HFF-Myc (cell line): ENCODE measurements at regions not wholly inside any gene's neighbourhood (a gene's known extent, or its start where the extent isn't known, plus 50 kb on each side); places are given as distances from the start of the nearest gene placed in this dataset.

Source experiments
- DNase-seq: peaks from one replicate; pipeline ENCODE4 v3.0.0-alpha.2; 2011; ENCODE audit warnings: low read depth; ENCODE audit errors: extremely low read depth
- H3K4me3 ChIP-seq: replicated peaks from 2 replicates; pipeline ENCODE4 v1.5.1; 2011; ENCODE audit warnings: low read depth, mild to moderate bottlenecking, control low read depth, low read length
- TF ChIP-seq, protein P1 (sequence below): IDR thresholded peaks from 2 replicates; pipeline ENCODE4 v1.5.1; 2012; ENCODE audit warnings: mild to moderate bottlenecking, low read depth, low read length, control low read depth; ENCODE audit errors: missing control alignments

GRCh38 chr11:11691296-11692151, 69.7 kb upstream of the GALNT18 start:
- no peak for DNase-seq
- H3K4me3 ChIP-seq = no peak overlapping the region
- TF ChIP-seq, protein P1, sequence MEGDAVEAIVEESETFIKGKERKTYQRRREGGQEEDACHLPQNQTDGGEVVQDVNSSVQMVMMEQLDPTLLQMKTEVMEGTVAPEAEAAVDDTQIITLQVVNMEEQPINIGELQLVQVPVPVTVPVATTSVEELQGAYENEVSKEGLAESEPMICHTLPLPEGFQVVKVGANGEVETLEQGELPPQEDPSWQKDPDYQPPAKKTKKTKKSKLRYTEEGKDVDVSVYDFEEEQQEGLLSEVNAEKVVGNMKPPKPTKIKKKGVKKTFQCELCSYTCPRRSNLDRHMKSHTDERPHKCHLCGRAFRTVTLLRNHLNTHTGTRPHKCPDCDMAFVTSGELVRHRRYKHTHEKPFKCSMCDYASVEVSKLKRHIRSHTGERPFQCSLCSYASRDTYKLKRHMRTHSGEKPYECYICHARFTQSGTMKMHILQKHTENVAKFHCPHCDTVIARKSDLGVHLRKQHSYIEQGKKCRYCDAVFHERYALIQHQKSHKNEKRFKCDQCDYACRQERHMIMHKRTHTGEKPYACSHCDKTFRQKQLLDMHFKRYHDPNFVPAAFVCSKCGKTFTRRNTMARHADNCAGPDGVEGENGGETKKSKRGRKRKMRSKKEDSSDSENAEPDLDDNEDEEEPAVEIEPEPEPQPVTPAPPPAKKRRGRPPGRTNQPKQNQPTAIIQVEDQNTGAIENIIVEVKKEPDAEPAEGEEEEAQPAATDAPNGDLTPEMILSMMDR = no peak

DNA sequence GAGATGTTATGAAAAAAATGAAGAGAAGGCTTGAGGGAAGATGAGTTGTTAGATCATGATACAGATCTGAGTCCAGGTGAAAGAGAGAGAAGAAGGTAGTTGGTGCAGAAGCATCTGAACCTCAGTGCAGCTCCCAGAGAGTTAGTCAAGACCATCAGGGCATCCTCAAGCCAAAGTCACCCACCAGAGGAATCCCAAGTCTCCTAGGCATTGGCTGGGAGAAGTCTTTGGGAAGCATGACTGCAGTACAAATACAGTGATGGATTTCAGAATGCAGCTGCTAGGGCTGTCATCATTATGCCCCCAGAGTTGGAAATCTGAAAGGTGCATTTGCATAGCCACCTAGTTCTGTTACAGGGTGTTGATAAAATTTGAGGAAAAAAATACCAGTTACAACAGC, 59.7 kb upstream of the GALNT18 start:
- TF ChIP-seq, protein P1 = no peak
- no peak overlapping the region for H3K4me3 ChIP-seq
- DNase-seq = no peak

GRCh38 chr11:11677672-11678356, 56.0 kb upstream of the GALNT18 start:
- H3K4me3 ChIP-seq = no peak overlapping the region
- DNase-seq = no peak
- TF ChIP-seq, protein P1 = no peak

DNA sequence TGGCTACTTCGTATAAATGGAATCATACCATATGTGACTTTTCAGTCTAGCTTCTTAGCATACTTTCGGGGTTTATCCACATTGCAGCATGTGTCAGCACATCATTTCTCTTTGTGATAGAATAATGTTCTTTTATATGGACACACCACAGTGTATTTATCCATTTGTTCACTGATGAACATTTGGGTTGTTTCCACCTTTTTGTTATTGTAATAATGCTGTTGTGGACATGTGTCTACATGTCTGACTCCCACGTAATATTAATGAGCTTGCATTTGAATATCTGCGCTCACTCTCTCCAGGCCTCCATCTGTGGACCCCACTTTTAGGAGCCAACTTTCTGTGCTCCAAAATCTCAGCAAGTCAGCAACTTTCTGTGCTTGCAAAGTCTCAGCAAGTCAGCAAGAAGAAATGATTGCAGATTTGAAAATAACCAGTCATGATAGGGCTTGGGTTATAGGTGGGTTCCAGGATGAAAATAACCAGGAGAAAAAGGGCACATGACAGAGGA, 53.9 kb upstream of the GALNT18 start:
- DNase-seq = no peak
- H3K4me3 ChIP-seq = no peak overlapping the region
- TF ChIP-seq, protein P1 = no peak

GRCh38 chr11:11672789-11673188, 51.0 kb upstream of the GALNT18 start:
- H3K4me3 ChIP-seq = no peak overlapping the region
- no peak for DNase-seq
- TF ChIP-seq, protein P1 = no peak

- TF ChIP-seq, protein P1 = no peak
- no peak overlapping the region for H3K4me3 ChIP-seq
- DNase-seq = no peak
Measured at GRCh38 chr11:11672101-11672500, 50.3 kb upstream of the GALNT18 start.
